Astrocyte of the hippocampus (primary cell): ENCODE measurements at regions not wholly inside any gene's neighbourhood (a gene's known extent, or its start where the extent isn't known, plus 50 kb on each side); places are given as distances from the start of the nearest gene placed in this dataset.

Experiments used
- DNase-seq: peaks from one replicate; pipeline ENCODE4 v3.0.0; 2011; ENCODE audit warnings: low read depth, low spot score

DNA sequence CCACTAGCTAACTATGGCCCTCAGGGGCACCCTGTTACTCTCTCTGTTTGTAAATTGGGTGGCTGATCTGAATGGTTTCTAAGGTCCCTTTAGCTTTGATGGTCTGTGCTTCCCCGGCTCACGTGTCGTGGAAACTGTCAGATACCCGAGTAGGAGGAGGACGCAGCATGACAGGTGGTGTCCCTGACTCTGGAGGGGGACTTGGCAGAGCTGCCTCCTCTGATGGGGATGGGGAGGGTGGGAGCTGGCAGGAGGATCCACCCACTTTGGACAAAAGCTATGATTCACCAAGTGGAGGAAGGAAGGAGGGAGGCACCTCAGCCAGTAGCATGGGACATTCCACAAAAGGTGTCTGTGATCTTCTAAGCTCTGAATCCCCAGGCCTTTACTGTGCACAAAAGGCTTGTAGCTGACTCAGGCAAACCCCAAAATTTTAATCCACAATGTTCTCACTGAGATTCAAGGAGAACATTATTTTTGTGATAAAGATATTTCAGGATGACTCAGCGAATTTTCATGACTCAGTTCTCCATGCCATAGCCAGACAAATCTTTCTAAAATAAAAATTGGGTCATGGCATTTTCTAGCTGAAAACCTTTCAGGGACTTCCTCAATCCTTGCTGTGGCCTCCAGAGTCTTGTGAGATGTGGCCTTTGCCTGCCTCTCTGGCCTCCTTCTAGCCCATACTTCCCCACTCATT is 131.0 kb upstream of the BRINP1 start:
- no peak for DNase-seq

DNA sequence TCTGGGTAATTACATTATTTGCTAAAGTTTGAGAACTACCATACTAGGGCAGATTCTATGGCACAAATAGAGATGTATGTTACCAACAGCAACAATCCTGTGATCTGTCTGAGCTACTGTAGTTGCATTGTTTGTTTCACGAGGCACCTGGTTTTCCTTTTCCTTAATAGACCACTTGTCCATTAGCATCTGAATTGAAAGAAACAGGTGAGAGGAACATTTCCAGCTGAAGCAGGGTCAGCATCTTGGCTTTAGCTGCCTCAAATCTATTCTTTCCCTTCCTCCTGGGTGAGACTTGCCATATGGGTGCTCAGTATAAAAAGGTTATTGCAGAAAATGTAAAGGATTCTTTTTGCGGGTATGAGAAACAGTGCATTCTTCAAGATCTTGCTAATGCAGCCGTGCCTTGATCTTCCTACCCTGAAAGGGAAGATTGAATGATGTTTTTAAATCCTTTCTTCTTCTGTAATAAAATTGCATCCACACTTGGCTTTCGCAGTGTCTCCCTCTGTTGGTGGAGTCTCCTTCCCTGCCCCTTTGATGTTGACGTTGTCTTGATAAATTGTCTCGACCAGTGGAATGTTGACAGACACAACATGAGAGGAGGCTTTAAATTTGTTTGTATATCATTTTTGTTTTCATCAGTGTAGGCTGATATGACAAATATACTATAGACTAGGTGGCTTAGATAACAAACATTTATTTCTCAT is 118.0 kb upstream of the BRINP1 start:
- DNase-seq = no peak

DNA sequence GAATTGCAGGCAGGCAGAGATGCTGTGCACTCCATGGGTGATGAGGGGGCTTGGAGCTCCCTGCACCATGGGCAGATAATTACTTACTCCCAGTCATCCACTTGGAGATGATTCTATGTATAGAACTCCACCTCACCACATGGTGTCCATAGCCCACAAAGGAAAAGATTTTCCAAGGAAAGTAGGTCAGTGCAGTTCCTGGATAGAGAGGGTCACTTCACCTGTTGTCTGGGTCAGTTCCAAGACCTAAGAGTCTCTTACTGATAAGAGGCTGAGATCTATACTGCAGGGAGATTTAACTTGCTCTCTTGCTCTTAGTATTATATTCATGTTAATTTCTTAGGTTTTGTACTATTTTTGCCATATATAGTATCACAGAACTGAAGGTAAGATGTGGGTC is 113.9 kb upstream of the BRINP1 start:
- DNase-seq = no peak

DNA sequence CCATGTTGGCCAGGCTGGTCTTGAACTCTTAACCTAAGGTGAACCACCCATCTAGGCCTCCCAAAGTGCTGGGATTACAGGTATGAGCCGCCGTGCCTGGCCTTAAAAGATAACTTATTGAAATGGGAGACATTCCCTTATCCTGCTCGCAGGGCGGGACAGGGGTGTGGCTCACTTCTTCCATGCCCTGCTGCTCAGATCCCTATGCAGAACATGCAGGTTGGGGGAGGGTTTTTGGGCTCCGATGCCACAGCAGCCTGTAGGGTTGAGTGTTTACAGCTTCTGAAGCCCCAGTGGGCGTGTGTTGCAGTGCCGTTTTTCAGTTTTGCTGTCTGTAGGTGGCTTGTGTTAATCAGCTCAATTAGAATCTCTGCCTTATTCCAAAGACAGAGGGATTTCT is 108.0 kb upstream of the BRINP1 start:
- DNase-seq = no peak

DNA sequence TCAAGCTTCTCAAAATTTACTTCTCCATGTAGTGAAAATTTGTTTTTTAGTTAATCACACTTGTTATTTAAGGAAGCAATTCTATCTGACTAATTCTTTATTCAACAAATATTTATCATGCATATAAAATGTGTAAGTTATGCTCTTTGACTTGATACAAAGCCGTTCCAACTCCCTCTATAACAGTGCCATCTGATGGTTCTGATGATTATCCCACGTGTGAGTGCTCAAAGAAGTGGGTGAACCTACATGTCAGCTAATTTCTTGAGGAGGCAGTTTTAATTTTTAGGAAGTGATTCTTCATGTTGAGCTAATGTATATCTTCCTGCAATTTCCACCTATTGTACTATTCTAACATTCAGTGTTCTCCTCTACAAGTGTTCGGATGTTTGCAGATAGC is 88.8 kb upstream of the BRINP1 start:
- DNase-seq = no peak

DNA sequence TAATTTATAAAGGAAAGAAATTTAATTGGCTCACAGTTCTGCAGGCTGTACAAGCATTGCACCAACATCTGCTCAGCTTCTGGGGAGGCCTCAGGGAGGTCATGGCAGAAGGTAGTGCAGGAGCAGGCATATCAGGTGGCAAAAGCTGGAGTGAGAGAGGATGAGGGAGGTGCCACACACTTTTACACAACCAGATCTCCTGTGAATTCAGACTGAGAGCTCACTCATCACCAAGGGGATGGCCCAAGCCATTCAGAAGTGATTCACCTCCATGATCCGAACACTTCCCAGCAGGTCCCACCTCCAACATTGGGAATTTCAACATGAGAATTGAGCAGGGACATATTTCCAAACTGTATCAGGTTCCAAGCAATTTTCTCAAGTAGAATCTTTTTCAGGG is 84.7 kb upstream of the BRINP1 start:
- DNase-seq = no peak

DNA sequence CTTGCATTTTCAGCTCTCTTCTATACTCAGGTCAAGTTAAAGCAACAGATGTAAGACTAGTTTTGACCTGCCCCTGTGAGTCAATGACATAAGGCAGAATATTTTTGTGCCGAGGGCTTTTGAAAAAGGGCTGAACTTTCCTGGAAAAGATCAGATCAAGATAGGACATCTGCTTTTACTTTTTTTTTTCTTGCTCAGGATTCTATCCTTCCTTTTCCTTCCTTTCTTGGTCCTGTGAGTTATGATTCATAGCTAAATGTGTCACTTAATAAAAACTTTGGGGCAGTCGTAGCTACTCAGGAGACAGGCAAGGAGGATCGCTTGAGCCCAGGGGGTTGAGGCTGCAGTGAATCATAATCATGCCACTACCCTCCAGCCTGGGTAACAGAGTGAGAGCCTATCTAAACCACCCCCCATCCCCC is 84.3 kb upstream of the BRINP1 start:
- no peak for DNase-seq

DNA sequence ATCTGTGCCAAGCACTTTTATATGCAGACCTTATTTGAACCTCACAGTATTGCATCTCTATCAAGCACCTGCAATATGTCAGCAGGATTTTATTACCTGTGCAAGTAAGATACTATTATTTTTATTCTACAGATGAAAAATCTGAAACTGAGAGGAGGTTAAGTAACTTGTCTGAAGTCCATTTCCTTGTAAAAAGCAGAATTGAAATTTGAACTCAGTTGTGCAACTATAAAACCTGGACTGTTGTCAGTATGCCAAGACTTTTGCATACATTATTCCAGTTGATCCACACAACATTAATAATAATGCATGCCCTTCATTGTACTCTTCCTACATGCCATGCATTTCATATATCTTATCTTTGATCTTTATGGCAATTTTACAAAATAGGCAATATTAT is 82.2 kb upstream of the BRINP1 start:
- DNase-seq = no peak

DNA sequence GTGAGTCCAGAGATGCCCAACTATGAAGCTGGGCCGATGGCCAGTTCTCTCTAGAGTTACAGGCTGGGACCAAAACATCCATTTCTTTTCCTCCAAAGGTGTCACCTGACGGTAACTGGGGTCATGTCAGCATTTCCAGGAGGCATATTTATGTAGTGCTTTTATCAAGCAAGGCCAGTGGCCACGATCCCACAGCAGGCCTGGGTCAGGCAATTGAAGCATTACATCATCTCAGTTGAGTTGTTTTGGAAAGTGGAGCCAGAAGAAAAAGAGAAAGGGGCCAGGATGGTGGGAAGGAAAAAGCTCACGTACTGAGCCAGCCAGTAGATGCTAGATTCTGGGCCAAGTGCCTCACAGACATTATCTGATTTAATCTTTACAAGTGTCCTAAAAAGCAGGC is 73.9 kb upstream of the BRINP1 start:
- no peak for DNase-seq

DNA sequence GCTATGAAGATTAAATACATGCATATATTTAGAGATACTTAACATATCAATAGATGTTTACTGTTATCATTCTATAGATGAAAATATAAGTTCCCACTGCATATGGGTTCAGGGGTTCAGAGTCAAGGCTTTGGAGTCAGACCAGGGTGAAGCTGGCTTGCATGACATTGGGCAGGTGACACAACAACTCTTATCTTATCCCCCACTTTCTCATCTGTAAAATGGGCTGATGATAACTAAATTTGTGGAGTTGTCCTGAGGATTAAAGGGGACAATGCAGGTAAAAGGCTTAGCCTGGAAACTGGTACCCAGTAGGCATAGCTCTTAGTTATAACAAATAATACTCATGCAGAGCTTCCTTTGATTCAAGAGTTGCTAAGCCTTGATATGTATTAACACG is 72.6 kb upstream of the BRINP1 start:
- no peak for DNase-seq

DNA sequence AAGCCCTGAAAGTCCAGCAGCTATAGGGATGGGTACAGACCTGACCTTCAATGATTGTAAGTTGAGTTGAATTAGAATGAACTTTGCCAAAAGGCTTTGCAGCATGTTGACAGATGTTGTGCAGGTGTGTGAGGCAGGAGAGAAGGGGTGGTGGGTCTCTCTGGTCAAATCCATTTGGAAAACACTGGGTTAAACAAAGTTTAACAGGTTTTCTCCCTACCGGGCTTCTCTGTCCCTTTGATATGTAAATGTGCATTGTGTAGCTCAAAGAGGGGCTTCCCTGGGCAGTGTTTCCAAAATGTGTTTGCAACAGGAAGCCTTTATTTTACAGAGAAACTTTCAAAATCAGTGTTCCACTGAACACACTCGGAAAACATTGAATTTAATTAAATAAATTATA is 72.1 kb upstream of the BRINP1 start:
- DNase-seq = no peak

DNA sequence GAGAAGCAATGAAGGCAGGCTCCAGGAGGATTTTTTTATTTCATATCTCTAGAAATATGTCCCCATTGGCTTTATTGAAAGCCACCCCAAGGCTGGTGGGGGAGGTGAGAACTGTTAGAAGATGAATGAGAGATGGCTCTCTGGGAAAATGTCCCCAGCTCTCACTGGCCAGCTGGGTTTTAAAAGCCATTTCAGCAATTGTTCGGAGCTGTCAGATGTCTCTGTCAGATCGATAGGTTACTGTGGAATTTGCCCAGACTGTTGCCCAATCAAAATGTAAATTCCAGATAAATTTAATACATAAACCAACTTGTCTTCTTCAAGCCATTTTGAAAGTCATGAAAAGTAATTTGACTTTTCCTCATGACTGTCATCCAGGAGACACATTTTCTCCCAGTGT is 67.0 kb upstream of the BRINP1 start:
- no peak for DNase-seq

DNA sequence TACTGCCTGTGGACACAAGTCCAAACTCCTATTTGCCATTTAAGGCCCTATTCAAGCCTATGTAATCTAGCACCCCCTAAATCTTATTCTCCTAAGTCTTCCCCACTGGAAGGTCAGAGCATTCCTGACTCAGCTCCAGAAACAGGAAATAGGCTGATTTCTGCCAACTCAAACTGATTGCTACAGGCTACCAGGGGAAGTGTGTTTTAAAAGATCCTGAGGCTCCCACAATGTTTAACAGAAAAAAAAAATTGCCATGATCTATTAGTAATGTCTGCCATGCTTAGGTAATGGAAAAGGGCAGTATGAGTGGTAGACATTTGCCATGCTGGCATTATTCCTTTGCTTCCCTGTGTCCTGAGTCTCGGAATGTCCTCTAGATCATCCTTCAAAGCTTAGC is 65.8 kb upstream of the BRINP1 start:
- no peak for DNase-seq

DNA sequence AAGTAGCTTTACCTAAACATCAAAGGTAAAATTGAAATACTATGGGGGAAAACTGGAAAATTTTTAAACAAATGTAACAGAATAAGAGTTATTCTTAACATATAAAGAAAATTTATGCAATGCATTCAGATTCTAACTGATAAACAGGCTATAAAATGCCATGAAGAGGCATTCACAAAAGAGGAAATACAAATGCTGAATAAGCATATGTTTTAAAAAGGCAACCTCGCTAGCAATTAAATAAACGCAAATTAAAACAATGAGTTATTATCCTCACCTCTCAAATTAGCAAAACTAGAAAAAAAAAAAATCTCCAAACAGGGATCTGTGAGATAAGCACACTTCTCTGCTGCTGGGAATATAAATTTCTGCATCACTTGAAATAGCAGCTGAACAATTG is 63.2 kb upstream of the BRINP1 start:
- no peak for DNase-seq

DNA sequence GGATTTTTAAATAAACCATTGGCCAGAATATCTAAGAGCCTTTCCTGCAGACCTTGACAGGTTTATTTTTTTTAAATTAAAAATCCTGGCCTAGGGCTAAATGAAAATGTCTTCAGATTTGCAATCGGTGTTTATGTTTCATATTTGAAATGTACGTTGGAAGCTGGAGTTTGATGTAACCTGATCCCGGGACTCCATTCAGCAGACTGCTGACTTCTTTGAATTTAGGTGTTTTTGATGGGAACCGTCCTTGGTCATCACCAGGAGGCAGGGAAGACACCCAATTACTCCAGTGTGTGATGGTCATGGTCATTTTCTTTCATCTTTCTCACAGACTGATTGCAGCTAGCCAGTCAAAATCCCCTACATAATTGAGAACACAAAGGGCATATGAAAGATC is 60.1 kb upstream of the BRINP1 start:
- no peak for DNase-seq

DNA sequence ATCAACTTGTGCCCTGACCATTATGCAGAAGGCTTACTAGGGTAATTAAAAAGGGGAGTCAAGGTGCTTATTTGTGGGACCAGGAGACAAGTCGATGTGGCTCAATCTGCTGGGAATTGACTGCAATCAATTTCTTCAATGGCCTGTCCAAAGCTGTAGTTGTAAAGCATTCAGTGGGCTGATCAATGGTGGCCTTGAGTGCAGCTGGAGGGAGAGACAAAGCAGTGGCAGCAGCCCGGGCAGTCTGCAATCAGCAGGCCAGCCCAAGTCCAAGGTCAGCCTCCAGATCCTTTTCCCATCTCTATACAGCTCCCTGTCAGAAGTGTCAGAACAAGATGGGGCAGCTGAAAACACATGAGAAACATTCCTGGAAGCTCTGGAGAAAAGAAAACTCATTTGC is 51.0 kb upstream of the BRINP1 start:
- DNase-seq = no peak
